Ishikawa (cell line): ENCODE measurements at regions not wholly inside any gene's neighbourhood (a gene's known extent, or its start where the extent isn't known, plus 50 kb on each side); places are given as distances from the start of the nearest gene placed in this dataset.

ENCODE experiments used
- CEBPB ChIP-seq: IDR thresholded peaks from 2 replicates; pipeline ENCODE4 v1.6.1; 2012
- CREB1 ChIP-seq: IDR thresholded peaks from 2 replicates; pipeline ENCODE4 v1.6.1; 2012; ENCODE audit warnings: low read depth
- EGR1 ChIP-seq: IDR thresholded peaks from 2 replicates; pipeline ENCODE4 v1.6.1; 2012
- EP300 ChIP-seq: IDR thresholded peaks from 2 replicates; pipeline ENCODE4 v1.6.1; 2012; ENCODE audit warnings: borderline replicate concordance
- FOXM1 ChIP-seq: IDR thresholded peaks from 2 replicates; pipeline ENCODE4 v1.6.1; 2012; ENCODE audit warnings: low read depth, borderline replicate concordance
- NFIC ChIP-seq: IDR thresholded peaks from 2 replicates; pipeline ENCODE4 v1.6.1; 2012
- RAD21 ChIP-seq: IDR thresholded peaks from 2 replicates; pipeline ENCODE4 v1.6.1; 2012; ENCODE audit warnings: low read depth
- TAF1 ChIP-seq: IDR thresholded peaks from 2 replicates; pipeline ENCODE4 v1.6.1; 2012; ENCODE audit warnings: low read depth, mild to moderate bottlenecking
- TCF12 ChIP-seq: IDR thresholded peaks from 2 replicates; pipeline ENCODE4 v1.6.1; 2012; ENCODE audit warnings: low read depth
- TEAD4 ChIP-seq: IDR thresholded peaks from 2 replicates; pipeline ENCODE4 v1.6.1; 2012
- YY1 ChIP-seq: IDR thresholded peaks from 2 replicates; pipeline ENCODE4 v1.6.1; 2012; ENCODE audit warnings: low read depth
- ZBTB7A ChIP-seq: IDR thresholded peaks from 2 replicates; pipeline ENCODE4 v1.6.1; 2012; ENCODE audit warnings: low read depth
- TF ChIP-seq, protein P1 (sequence below): IDR thresholded peaks from 2 replicates; pipeline ENCODE4 v1.6.1; 2012; ENCODE audit warnings: low read depth, mild to moderate bottlenecking
- TF ChIP-seq, protein P2 (sequence below): IDR thresholded peaks from 2 replicates; pipeline ENCODE4 v1.6.1; 2012
- TF ChIP-seq, protein P3 (sequence below): IDR thresholded peaks from 2 replicates; pipeline ENCODE4 v1.6.1; 2012

DNA sequence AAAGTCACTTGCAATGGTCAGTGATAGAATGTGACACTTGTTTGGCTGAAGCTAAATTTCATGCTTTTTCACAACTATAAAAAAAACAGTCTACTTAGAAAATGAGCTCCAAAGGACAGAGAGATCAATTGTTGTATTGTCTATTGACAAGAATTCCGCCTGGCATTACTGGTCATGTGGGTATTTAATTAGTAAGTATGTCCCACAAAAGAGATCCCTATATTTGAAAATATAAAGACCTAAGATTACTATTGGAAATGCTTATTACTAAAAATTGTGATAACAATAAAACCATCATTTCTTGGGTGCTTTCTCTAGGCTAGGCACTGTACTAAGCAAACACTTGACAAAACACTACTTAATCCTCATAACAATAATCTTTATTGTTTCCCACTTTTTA lies 745.2 kb upstream of the C9orf72 start:
- TF ChIP-seq TAF1 (no peak), YY1 (no peak), FOXM1 (no peak)
- TF ChIP-seq, protein P1, sequence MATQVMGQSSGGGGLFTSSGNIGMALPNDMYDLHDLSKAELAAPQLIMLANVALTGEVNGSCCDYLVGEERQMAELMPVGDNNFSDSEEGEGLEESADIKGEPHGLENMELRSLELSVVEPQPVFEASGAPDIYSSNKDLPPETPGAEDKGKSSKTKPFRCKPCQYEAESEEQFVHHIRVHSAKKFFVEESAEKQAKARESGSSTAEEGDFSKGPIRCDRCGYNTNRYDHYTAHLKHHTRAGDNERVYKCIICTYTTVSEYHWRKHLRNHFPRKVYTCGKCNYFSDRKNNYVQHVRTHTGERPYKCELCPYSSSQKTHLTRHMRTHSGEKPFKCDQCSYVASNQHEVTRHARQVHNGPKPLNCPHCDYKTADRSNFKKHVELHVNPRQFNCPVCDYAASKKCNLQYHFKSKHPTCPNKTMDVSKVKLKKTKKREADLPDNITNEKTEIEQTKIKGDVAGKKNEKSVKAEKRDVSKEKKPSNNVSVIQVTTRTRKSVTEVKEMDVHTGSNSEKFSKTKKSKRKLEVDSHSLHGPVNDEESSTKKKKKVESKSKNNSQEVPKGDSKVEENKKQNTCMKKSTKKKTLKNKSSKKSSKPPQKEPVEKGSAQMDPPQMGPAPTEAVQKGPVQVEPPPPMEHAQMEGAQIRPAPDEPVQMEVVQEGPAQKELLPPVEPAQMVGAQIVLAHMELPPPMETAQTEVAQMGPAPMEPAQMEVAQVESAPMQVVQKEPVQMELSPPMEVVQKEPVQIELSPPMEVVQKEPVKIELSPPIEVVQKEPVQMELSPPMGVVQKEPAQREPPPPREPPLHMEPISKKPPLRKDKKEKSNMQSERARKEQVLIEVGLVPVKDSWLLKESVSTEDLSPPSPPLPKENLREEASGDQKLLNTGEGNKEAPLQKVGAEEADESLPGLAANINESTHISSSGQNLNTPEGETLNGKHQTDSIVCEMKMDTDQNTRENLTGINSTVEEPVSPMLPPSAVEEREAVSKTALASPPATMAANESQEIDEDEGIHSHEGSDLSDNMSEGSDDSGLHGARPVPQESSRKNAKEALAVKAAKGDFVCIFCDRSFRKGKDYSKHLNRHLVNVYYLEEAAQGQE, result no peak

DNA sequence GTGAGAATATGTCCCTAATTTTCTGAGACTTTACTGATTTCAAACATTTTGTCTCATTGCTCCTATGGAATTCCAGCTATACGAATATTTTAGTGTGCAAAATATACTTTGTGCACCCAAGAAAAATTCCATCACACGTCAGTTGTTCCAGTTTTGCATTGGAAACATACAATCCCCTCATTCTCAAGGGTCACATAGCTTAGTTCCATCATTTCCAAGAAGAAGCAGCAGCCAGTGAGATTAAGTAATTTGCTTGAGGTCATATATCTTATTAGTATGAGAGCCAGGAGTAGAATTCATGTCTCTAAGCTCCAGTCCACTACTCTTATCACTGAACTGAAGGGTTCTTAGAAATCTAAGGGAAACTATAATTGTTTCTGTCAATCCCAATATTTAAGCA lies 746.7 kb upstream of the C9orf72 start:
- TF ChIP-seq, protein P2, sequence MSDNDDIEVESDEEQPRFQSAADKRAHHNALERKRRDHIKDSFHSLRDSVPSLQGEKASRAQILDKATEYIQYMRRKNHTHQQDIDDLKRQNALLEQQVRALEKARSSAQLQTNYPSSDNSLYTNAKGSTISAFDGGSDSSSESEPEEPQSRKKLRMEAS, result no peak
- no peak for TF ChIP-seq EP300
- no peak for TF ChIP-seq NFIC

DNA sequence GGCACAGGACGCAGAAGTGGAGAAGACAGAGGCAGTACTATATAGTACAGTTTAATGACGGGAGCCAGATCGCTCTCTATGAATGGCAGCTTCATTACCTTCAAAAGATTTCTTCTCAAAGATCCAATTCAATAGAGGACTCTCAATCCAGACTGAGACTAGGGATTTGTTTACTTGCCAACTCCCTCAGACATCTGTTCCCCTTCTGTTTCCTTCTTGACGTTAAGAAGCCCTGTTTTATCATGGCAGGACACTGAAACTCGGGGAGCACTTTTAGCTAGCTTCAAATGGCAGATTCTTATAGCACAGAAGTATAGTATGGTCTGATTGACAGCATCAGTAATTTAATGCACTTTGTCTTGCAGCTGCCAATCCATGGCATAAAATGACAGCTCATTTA lies 747.3 kb upstream of the C9orf72 start:
- TF ChIP-seq RAD21 (no peak), EP300 (no peak), TEAD4 (no peak), YY1 (no peak), TAF1 (no peak), CEBPB (no peak), FOXM1 (no peak), ZBTB7A (no peak), CREB1 (no peak), EGR1 (no peak), NFIC (no peak), TCF12 (no peak)
- TF ChIP-seq, protein P3, sequence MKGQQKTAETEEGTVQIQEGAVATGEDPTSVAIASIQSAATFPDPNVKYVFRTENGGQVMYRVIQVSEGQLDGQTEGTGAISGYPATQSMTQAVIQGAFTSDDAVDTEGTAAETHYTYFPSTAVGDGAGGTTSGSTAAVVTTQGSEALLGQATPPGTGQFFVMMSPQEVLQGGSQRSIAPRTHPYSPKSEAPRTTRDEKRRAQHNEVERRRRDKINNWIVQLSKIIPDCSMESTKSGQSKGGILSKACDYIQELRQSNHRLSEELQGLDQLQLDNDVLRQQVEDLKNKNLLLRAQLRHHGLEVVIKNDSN, result no peak
- TF ChIP-seq, protein P2, result no peak
- TF ChIP-seq, protein P1, result no peak

- TF ChIP-seq TAF1, result no peak
- no peak for TF ChIP-seq CEBPB
- no peak for TF ChIP-seq FOXM1
- no peak for TF ChIP-seq NFIC
These were observed 756.0 kb upstream of the C9orf72 start for GRCh38 chr9:28329323-28329722.

- TF ChIP-seq CEBPB (no peak), ZBTB7A (no peak), YY1 (no peak), RAD21 (no peak)
- TF ChIP-seq, protein P1, result no peak
These were observed 759.4 kb upstream of the C9orf72 start for GRCh38 chr9:28332648-28333047.

DNA sequence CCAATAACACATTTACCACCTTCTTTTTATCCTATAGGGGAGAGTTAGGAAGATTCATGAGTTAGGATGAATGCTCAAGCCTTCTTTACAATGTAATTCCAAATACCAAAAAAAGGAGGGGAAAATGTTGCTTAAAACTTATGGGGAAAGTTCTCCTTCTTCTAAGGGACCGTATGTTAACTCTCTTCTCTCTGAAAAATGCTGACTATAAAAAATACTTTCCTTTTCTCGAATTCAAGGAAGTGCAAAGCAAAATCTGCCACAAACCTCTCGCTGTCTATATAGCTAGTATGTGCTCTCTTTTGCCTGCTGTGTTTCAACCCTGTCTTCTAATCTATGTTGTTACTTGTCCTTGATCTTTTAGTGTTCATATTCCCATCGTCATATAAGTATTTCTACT lies 768.6 kb upstream of the C9orf72 start:
- TF ChIP-seq ZBTB7A (no peak), NFIC (no peak), EP300 (no peak), FOXM1 (no peak), CREB1 (no peak), RAD21 (no peak), TEAD4 (no peak), TAF1 (no peak), YY1 (no peak), EGR1 (no peak), TCF12 (no peak), CEBPB (no peak)
- TF ChIP-seq, protein P1, result no peak
- TF ChIP-seq, protein P2, result no peak
- TF ChIP-seq, protein P3, result no peak
